GM23338 (cell line): ENCODE measurements at regions not wholly inside any gene's neighbourhood (a gene's known extent, or its start where the extent isn't known, plus 50 kb on each side); places are given as distances from the start of the nearest gene placed in this dataset.

ENCODE experiments used
- ATAC-seq: fragments of 200-7000 bp; cut with Tn5 transposase; 3 replicates; pipeline ENCODE4 v1.9.1; 2020
- DNase-seq: peaks from one replicate; pipeline ENCODE4 v3.0.0-alpha.2; 2015; ENCODE audit warnings: low spot score
- H2AFZ ChIP-seq: fragments of 200-600 bp; sonication (generic); 2 replicates; pipeline ENCODE4 v1.8.0; 2016; ENCODE audit warnings: antibody characterized with exemption, mild to moderate bottlenecking, moderate library complexity
- H3F3A ChIP-seq: fragments of 200-600 bp; sonication (generic); replicated peaks from 2 replicates; pipeline ENCODE4 v1.8.0; 2017; ENCODE audit warnings: antibody characterized with exemption, mixed run types, low read depth
- H3K27ac ChIP-seq: fragments of 200-600 bp; sonication (generic); 2 replicates; pipeline ENCODE4 v1.6.1; 2016; ENCODE audit warnings: low read depth
- H3K27me3 ChIP-seq: fragments of 200-600 bp; sonication (generic); 2 replicates; pipeline ENCODE4 v1.8.0; 2016; ENCODE audit warnings: mild to moderate bottlenecking, mixed run types, moderate library complexity; ENCODE audit not compliant: insufficient read depth
- H3K36me3 ChIP-seq: fragments of 200-600 bp; sonication (generic); 2 replicates; pipeline ENCODE4 v1.8.0; 2016; ENCODE audit warnings: mild to moderate bottlenecking; ENCODE audit not compliant: insufficient read depth
- H3K4me1 ChIP-seq: fragments of 200-600 bp; sonication (generic); 2 replicates; pipeline ENCODE4 v1.8.0; 2016; ENCODE audit warnings: mild to moderate bottlenecking, moderate library complexity; ENCODE audit not compliant: insufficient read depth
- H3K4me2 ChIP-seq: fragments of 200-600 bp; sonication (generic); 2 replicates; pipeline ENCODE4 v1.7.1; 2017; ENCODE audit warnings: mixed run types
- H3K4me3 ChIP-seq: fragments of 200-600 bp; sonication (generic); 2 replicates; pipeline ENCODE4 v1.6.1; 2016; ENCODE audit warnings: mixed run types
- H3K79me2 ChIP-seq: fragments of 200-600 bp; sonication (generic); replicated peaks from 2 replicates; pipeline ENCODE4 v1.8.0; 2017; ENCODE audit warnings: mild to moderate bottlenecking; ENCODE audit not compliant: insufficient read depth
- H3K9me2 ChIP-seq: fragments of 200-600 bp; sonication (generic); 2 replicates; pipeline ENCODE4 v1.8.0; 2017; ENCODE audit not compliant: insufficient read depth
- H4K20me1 ChIP-seq: fragments of 200-600 bp; sonication (generic); replicated peaks from 2 replicates; pipeline ENCODE4 v1.8.0; 2017; ENCODE audit warnings: mild to moderate bottlenecking; ENCODE audit not compliant: insufficient read depth
- H3K27ac Mint-ChIP-seq: 2 replicates; pipeline ENCODE4 v1.8.0; 2020; ENCODE audit warnings: inconsistent platforms, mild to moderate bottlenecking, moderate library complexity, mixed read lengths
- H3K27me3 Mint-ChIP-seq: 3 replicates; pipeline ENCODE4 v1.8.0; 2022; ENCODE audit warnings: low read depth, mild to moderate bottlenecking, moderate library complexity, mixed read lengths, inconsistent platforms; ENCODE audit not compliant: insufficient read depth, poor library complexity
- H3K36me3 Mint-ChIP-seq: 3 replicates; pipeline ENCODE4 v1.8.0; 2021; ENCODE audit warnings: low read depth, mild to moderate bottlenecking, inconsistent platforms, moderate library complexity, mixed read lengths
- H3K4me1 Mint-ChIP-seq: 3 replicates; pipeline ENCODE4 v1.8.0; 2020; ENCODE audit warnings: mild to moderate bottlenecking, inconsistent platforms, mixed read lengths
- H3K4me3 Mint-ChIP-seq: 3 replicates; pipeline ENCODE4 v1.8.0; 2021; ENCODE audit warnings: moderate library complexity, mild to moderate bottlenecking, inconsistent platforms, mixed read lengths
- H3K9me3 Mint-ChIP-seq: 3 replicates; pipeline ENCODE4 v1.8.0; 2020; ENCODE audit warnings: moderate library complexity, mild to moderate bottlenecking, inconsistent platforms, mixed read lengths
- CREB1 ChIP-seq: fragments of 250-450 bp; sonication (Bioruptor Pico); IDR thresholded peaks from 2 replicates; pipeline ENCODE4 v1.5.0; 2020; ENCODE audit warnings: low read depth, mild to moderate bottlenecking, moderate library complexity
- EZH2 ChIP-seq: fragments of 200-600 bp; sonication (generic); IDR thresholded peaks from one replicate; pipeline ENCODE4 v1.8.0; 2017; ENCODE audit warnings: antibody characterized with exemption, mild to moderate bottlenecking, low read depth; ENCODE audit not compliant: unreplicated experiment
- JUNB ChIP-seq: IDR thresholded peaks from one replicate; pipeline ENCODE4 v1.6.1; 2016; ENCODE audit warnings: antibody characterized with exemption; ENCODE audit not compliant: unreplicated experiment
- NANOG ChIP-seq: IDR thresholded peaks from 2 replicates; pipeline ENCODE4 v1.6.1; 2016; ENCODE audit warnings: antibody characterized with exemption, borderline replicate concordance
- POLR2AphosphoS5 ChIP-seq: IDR thresholded peaks from 2 replicates; pipeline ENCODE4 v1.6.1; 2016; ENCODE audit warnings: antibody characterized with exemption, low read depth
- STAT1 ChIP-seq: IDR thresholded peaks from one replicate; pipeline ENCODE4 v1.6.1; 2016; ENCODE audit warnings: antibody characterized with exemption; ENCODE audit not compliant: unreplicated experiment
- ZNF114 ChIP-seq: fragments of 250-450 bp; sonication (Bioruptor Pico); IDR thresholded peaks from 2 replicates; pipeline ENCODE4 v1.5.0; 2020; ENCODE audit warnings: mild to moderate bottlenecking, moderate library complexity
- ZNF331 ChIP-seq: fragments of 250-450 bp; sonication (Bioruptor Pico); IDR thresholded peaks from 2 replicates; pipeline ENCODE4 v1.5.0; 2020; ENCODE audit warnings: low read depth, mild to moderate bottlenecking, moderate library complexity
- TF ChIP-seq, protein P1 (sequence below), 2 experiments: fragments of 200-600 bp in 1 of 2; sonication (generic) in 1 of 2; conservative IDR thresholded peaks; 2 replicates each; pipeline versions ENCODE4 v1.5.1 to v1.6.1; 2016 to 2017; ENCODE audit warnings: antibody characterized with exemption in 2 of 2, low read depth in 2 of 2, mild to moderate bottlenecking in 2 of 2, moderate library complexity in 1 of 2
- TF ChIP-seq, protein P2 (sequence below): IDR thresholded peaks from 2 replicates; pipeline ENCODE4 v1.6.1; 2016; ENCODE audit warnings: antibody characterized with exemption
- TF ChIP-seq, protein P3 (sequence below): IDR thresholded peaks from one replicate; pipeline ENCODE4 v1.6.1; 2018; ENCODE audit warnings: antibody characterized with exemption; ENCODE audit not compliant: unreplicated experiment

DNA sequence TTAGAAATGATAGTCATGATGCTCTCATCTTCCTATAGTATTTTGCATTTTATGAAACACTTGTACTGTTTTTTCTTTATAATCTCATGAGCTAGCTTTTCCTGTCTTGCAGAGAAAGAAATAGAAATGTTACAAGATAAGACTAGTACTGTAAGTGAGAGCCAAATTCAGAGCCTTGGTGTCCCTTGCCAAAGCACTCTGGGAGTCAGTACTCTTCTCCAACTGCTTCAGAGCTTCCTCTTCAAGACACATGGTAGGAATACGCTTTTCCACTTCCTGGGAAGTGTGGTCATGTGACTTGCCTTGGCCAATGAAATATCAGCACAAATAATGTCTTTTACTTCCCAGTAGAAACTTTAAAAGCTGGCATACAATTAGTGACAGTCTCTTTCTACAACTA lies 112.4 kb downstream of the SEMA6D start (continued):
- TF ChIP-seq NANOG = no peak
- no peak for TF ChIP-seq ZNF114 (CRISPR knock-in tag)
- TF ChIP-seq, protein P1, sequence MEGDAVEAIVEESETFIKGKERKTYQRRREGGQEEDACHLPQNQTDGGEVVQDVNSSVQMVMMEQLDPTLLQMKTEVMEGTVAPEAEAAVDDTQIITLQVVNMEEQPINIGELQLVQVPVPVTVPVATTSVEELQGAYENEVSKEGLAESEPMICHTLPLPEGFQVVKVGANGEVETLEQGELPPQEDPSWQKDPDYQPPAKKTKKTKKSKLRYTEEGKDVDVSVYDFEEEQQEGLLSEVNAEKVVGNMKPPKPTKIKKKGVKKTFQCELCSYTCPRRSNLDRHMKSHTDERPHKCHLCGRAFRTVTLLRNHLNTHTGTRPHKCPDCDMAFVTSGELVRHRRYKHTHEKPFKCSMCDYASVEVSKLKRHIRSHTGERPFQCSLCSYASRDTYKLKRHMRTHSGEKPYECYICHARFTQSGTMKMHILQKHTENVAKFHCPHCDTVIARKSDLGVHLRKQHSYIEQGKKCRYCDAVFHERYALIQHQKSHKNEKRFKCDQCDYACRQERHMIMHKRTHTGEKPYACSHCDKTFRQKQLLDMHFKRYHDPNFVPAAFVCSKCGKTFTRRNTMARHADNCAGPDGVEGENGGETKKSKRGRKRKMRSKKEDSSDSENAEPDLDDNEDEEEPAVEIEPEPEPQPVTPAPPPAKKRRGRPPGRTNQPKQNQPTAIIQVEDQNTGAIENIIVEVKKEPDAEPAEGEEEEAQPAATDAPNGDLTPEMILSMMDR (conservative IDR thresholded peaks at IDR 0.05; ENCODE audit: low read depth in 2 of 2) = no peak
- TF ChIP-seq STAT1 = no peak
- no peak for TF ChIP-seq CREB1 (CRISPR knock-in tag)
- TF ChIP-seq EZH2 = no peak

DNA sequence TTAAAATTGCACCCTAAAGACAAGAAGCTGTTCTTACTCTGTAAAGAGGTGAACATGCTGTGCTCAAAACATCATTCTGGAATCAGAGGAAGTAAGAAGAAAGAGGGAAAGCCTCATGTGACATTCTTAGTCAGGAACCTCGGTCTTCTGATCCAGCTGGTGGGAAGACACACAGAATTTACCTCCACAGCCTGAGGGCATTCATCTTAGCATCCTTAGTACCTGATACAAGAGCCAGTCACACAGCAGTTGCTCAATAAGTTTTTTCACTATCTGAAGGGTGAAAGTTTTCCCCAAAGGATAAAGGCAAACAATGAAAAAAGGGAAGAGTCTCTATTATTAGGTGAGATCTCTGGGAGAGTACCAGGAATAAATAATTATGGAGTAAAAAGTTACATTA lies 116.8 kb downstream of the SEMA6D start:
- Histone ChIP-seq H3K9me2 (peaks cover 15% of the 10 kb centered on the region; the same call in 1 of the 2 replicates), H3K4me1 (no peaks in the 10 kb centered on the region), H3K4me2 (no peak overlapping the region), H4K20me1 (no peaks in the 10 kb centered on the region), H3K27me3 (no peaks in the 10 kb centered on the region), H3K4me3 (no peak overlapping the region), H3K27ac (no peak overlapping the region), H3K36me3 (no peaks in the 10 kb centered on the region), H2AFZ (no peak overlapping the region), H3K79me2 (no peaks in the 10 kb centered on the region), H3F3A (no peaks in the 10 kb centered on the region)
- peaks cover 3% of the 10 kb centered on the region for H3K27me3 Mint-ChIP-seq
- H3K4me3 Mint-ChIP-seq = no peak overlapping the region
- no peak for DNase-seq
- no peaks in the 10 kb centered on the region; the same call in 2 of the 3 replicates for H3K9me3 Mint-ChIP-seq
- H3K36me3 Mint-ChIP-seq = no peaks in the 10 kb centered on the region
- no peak for ATAC-seq
- no peak overlapping the region for H3K27ac Mint-ChIP-seq
- no peaks in the 10 kb centered on the region for H3K4me1 Mint-ChIP-seq
- no peak for TF ChIP-seq ZNF114 (CRISPR knock-in tag)
- TF ChIP-seq POLR2AphosphoS5 = no peak
- TF ChIP-seq CREB1 (CRISPR knock-in tag) = no peak
- no peak for TF ChIP-seq JUNB
- TF ChIP-seq NANOG = no peak
- TF ChIP-seq STAT1 = no peak
- no peak for TF ChIP-seq EZH2
- TF ChIP-seq, protein P2, sequence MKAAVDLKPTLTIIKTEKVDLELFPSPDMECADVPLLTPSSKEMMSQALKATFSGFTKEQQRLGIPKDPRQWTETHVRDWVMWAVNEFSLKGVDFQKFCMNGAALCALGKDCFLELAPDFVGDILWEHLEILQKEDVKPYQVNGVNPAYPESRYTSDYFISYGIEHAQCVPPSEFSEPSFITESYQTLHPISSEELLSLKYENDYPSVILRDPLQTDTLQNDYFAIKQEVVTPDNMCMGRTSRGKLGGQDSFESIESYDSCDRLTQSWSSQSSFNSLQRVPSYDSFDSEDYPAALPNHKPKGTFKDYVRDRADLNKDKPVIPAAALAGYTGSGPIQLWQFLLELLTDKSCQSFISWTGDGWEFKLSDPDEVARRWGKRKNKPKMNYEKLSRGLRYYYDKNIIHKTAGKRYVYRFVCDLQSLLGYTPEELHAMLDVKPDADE = no peak
- no peak for TF ChIP-seq ZNF331
- TF ChIP-seq, protein P3, sequence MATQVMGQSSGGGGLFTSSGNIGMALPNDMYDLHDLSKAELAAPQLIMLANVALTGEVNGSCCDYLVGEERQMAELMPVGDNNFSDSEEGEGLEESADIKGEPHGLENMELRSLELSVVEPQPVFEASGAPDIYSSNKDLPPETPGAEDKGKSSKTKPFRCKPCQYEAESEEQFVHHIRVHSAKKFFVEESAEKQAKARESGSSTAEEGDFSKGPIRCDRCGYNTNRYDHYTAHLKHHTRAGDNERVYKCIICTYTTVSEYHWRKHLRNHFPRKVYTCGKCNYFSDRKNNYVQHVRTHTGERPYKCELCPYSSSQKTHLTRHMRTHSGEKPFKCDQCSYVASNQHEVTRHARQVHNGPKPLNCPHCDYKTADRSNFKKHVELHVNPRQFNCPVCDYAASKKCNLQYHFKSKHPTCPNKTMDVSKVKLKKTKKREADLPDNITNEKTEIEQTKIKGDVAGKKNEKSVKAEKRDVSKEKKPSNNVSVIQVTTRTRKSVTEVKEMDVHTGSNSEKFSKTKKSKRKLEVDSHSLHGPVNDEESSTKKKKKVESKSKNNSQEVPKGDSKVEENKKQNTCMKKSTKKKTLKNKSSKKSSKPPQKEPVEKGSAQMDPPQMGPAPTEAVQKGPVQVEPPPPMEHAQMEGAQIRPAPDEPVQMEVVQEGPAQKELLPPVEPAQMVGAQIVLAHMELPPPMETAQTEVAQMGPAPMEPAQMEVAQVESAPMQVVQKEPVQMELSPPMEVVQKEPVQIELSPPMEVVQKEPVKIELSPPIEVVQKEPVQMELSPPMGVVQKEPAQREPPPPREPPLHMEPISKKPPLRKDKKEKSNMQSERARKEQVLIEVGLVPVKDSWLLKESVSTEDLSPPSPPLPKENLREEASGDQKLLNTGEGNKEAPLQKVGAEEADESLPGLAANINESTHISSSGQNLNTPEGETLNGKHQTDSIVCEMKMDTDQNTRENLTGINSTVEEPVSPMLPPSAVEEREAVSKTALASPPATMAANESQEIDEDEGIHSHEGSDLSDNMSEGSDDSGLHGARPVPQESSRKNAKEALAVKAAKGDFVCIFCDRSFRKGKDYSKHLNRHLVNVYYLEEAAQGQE = no peak
